BLaER1 treated with 17β-estradiol and CSF1 and Interleukin-3, amounts not matched to agents 10 nM and 100 nM (cell line): ENCODE measurements at regions not wholly inside any gene's neighbourhood (a gene's known extent, or its start where the extent isn't known, plus 50 kb on each side); places are given as distances from the start of the nearest gene placed in this dataset.

Experiments used
- H3K27ac ChIP-seq, 11 experiments: shearing (Covaris generic); formaldehyde crosslinking; 2 replicates each; pipeline ENCODE4 v1.8.1; 2022
- H3K27me3 ChIP-seq, 11 experiments: shearing (Covaris generic); formaldehyde crosslinking; 2 replicates each; pipeline ENCODE4 v1.8.1; 2022
- H3K36me3 ChIP-seq, 11 experiments: shearing (Covaris generic); formaldehyde crosslinking; 2 replicates each; pipeline ENCODE4 v1.8.1; 2022
- H3K4me1 ChIP-seq, 10 experiments: shearing (Covaris generic); formaldehyde crosslinking; 2 replicates each; pipeline ENCODE4 v1.8.1; 2022
- H3K4me2 ChIP-seq, 11 experiments: shearing (Covaris generic); formaldehyde crosslinking; 2 replicates each; pipeline ENCODE4 v1.8.1; 2022
- H3K4me3 ChIP-seq, 10 experiments: shearing (Covaris generic); formaldehyde crosslinking; 2 replicates each; pipeline ENCODE4 v1.8.1; 2022
- H3K9ac ChIP-seq, 11 experiments: shearing (Covaris generic); formaldehyde crosslinking; 2 replicates each; pipeline ENCODE4 v1.8.1; 2022
- H3K9me3 ChIP-seq, 11 experiments: shearing (Covaris generic); formaldehyde crosslinking; replicated peaks in 1 of 11; 2 replicates each; pipeline ENCODE4 v1.8.1; 2022
- H4K20me1 ChIP-seq, 11 experiments: shearing (Covaris generic); formaldehyde crosslinking; 2 replicates each; pipeline ENCODE4 v1.8.1; 2022
- Cebpa-rat ChIP-seq, 11 experiments: shearing (Covaris generic); IDR thresholded peaks; 2 replicates each; pipeline ENCODE4 v1.8.1; 2022

DNA sequence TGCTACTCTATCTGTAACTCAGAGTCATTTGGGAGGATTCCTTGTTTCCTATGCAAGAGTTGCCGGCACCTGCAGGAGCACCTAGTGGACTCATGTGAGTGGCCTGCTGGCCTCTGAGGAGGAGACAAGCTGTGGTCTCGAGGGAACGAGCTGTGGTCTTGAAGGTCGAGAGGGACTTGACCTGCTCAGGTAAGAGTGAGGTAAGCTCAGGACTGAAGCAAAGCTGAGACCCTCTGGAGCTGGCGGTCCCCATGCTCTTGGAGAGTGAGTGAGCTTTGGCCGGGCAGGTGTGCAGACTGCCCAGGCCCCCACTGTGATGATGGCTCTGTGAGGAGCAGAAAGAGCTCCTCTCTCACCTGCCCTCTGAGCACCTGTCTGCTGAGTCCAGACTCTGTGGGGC is 214.3 kb downstream of the MYLK4 start:
- H3K27me3 ChIP-seq: peaks cover 0 to 10% (median under 1%) of the 10 kb centered on the region in 11 experiments; a peak in 4 of 22 replicates
- H3K4me2 ChIP-seq: peak overlapping the region in 3 of 11 experiments; percentile 89 to 92 (median 89); a peak in 5 of 22 replicates
- H3K36me3 ChIP-seq: no peaks in the 10 kb centered on the region
- peaks cover 14 to 61% (median 34%) of the 10 kb centered on the region in 10 experiments for H3K4me1 ChIP-seq
- no peak for TF ChIP-seq Cebpa-rat (IDR thresholded peaks at IDR 0.05)
- H3K27ac ChIP-seq: no peak overlapping the region
- H3K9me3 ChIP-seq: peaks cover 11 to 20% (median 14%) of the 10 kb centered on the region in 11 experiments; a peak in 20 of 22 replicates
- H4K20me1 ChIP-seq: no peaks in the 10 kb centered on the region
- H3K9ac ChIP-seq: no peak overlapping the region
- H3K4me3 ChIP-seq: no peak overlapping the region

DNA sequence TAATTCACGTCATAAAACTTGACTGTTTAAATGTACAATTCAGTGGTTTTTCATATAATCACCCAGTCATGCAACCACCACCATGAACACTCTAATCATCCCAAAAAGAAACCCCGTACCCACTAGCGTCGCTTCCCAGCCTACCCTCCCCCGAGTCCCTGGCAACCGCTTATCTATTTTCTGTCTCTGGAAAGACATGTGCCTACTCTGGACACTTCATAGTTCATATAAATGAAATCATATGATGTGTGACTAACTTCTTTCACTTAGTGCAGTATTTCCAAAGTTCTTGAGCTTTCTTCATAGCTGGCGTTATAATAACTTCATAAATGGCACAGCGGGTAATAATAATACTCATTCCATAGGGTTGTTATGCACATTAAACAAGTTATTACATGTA is 215.2 kb downstream of the MYLK4 start:
- Histone ChIP-seq H3K4me3 (no peak overlapping the region), H3K4me1 (peaks cover 9 to 59% (median 27%) of the 10 kb centered on the region in 10 experiments), H3K27ac (no peak overlapping the region), H4K20me1 (no peaks in the 10 kb centered on the region), H3K36me3 (no peaks in the 10 kb centered on the region), H3K9ac (no peak overlapping the region), H3K4me2 (peak overlapping the region in 8 of 11 experiments; percentile 41 to 92 (median 76); a peak in 15 of 22 replicates), H3K9me3 (peaks cover 16 to 26% (median 22%) of the 10 kb centered on the region in 11 experiments; a peak in 20 of 22 replicates), H3K27me3 (peaks cover 0 to under 1% (median 0%) of the 10 kb centered on the region in 11 experiments; a peak in 1 of 22 replicates)
- no peak for TF ChIP-seq Cebpa-rat (IDR thresholded peaks at IDR 0.05)

DNA sequence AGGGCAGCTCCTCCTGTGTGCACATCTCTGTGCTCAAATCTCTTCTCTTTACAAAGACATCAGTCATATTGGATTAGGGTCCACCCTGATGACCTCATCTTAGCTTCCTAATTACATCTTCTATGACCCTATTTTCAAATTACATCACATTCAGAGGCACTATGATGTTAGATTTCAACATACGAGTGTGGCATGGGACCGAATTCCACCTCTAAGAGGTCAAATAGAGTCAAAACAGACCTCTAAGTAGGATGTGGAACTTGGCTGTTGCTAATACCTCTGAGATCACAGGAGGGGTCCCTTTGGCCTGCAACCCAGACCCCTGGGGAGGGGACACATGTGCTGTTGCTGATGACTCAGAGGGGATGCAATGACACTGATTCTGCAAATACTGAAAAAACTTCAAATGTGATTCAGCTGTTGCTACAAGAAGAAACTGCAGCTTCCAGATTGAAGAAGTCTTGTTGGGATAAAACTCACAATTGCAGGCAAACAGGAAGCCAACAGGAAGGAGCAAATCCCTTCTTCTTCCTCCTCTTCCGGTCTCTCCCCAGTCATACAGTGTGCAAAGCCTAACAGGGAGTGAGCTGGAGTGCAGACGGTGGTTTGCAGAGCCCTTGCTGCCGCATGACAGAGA is 216.2 kb downstream of the MYLK4 start:
- H3K27ac ChIP-seq: peak overlapping the region in 6 of 11 experiments; percentile 1 to 50 (median 14); a peak in 7 of 22 replicates
- peak overlapping the region; percentile 37 to 92 (median 75) for H3K4me2 ChIP-seq
- H3K4me3 ChIP-seq: peak overlapping the region in 3 of 10 experiments; percentile 5 to 22 (median 19); a peak in 2 of 20 replicates
- H4K20me1 ChIP-seq: no peaks in the 10 kb centered on the region
- no peak for TF ChIP-seq Cebpa-rat (IDR thresholded peaks at IDR 0.05)
- H3K27me3 ChIP-seq: no peaks in the 10 kb centered on the region; a peak in 1 of 22 replicates
- H3K4me1 ChIP-seq: peaks cover 9 to 59% (median 27%) of the 10 kb centered on the region in 10 experiments
- H3K9me3 ChIP-seq: peaks cover 23 to 36% (median 31%) of the 10 kb centered on the region in 11 experiments; a peak in 20 of 22 replicates
- no peaks in the 10 kb centered on the region for H3K36me3 ChIP-seq
- H3K9ac ChIP-seq: peak overlapping the region in 2 of 11 experiments; percentile 3 to 4; a peak in 2 of 22 replicates

DNA sequence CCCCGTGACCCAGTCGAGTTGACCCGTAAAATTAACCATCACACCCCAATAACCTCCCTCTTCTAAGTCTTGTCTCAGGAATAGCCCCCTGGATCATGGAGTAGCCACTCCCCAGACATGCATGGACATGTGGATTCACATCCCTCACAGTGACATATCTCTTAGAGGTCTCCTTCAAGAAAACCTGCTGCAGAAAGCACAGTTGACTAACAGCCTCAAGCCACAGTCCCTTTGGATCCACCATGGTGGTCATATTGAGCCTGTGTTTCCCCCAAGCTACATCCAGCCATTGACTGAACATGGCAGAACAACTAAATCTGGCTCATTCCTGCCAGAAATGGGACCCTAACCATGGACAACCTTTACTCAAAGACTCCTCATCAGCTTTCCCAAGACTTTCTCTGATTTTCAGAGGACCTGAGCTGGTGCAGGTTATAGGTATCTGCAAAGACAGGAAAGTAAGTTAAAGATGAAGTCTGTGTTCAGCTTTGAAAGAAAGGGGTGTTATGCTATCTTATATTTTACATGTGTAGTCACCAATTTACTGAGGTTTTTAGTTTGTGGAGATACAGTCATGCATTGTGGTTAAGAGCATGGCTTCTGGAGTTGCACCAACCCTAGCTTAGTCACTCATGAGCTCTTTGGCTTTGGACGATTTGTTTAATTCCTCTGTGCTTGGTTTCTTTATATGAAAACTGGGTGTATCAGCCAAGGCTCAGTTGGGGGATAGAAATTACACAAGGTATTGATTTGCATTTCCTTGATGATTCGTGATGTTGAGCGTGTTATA is 219.1 kb downstream of the MYLK4 start:
- peaks cover 23 to 45% (median 33%) of the 10 kb centered on the region in 11 experiments; a peak in 20 of 22 replicates for H3K9me3 ChIP-seq
- H3K9ac ChIP-seq: no peak overlapping the region
- H3K4me3 ChIP-seq: no peak overlapping the region
- peaks cover 0 to 19% (median 0%) of the 10 kb centered on the region in 11 experiments; a peak in 2 of 22 replicates for H3K27me3 ChIP-seq
- TF ChIP-seq Cebpa-rat (IDR thresholded peaks at IDR 0.05): no peak
- no peaks in the 10 kb centered on the region for H3K36me3 ChIP-seq
- H3K27ac ChIP-seq: peak overlapping the region in 2 of 11 experiments; percentile 37 to 61; a peak in 4 of 22 replicates
- peak overlapping the region in 5 of 11 experiments; percentile 33 to 76 (median 60); a peak in 9 of 22 replicates for H3K4me2 ChIP-seq
- peaks cover 9 to 58% (median 27%) of the 10 kb centered on the region in 10 experiments for H3K4me1 ChIP-seq
- H4K20me1 ChIP-seq: no peaks in the 10 kb centered on the region

DNA sequence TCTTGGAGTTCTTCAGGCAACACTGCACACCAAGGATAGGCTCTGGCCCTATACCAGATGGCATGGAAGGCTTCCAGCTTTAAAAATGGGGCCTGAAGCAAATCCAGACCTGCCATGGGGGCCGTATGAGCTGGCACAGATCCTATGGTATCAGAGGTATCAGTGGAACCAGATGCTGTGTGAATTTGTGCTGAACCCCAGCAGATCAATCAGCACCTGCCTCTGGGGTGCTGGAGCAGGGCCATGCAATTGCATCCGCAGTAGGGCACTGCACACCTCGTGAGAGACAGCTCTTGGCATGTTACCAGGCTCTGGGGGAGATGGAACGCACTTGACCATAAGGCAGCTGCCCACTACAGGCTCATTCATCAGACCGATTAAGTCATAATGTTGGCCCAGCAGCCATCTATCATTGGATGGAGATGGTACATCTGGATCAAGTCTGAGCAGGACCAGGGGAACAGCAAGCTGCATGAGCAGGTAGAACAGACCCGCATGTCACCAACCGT is 221.5 kb downstream of the MYLK4 start:
- Histone ChIP-seq H3K36me3 (no peaks in the 10 kb centered on the region), H3K9me3 (peaks cover 28 to 55% (median 41%) of the 10 kb centered on the region in 11 experiments; a peak in 20 of 22 replicates), H4K20me1 (no peaks in the 10 kb centered on the region), H3K4me3 (no peak overlapping the region), H3K4me1 (peaks cover 0 to 34% (median 11%) of the 10 kb centered on the region in 10 experiments; a peak in 18 of 20 replicates), H3K27ac (no peak overlapping the region), H3K27me3 (peaks cover 0 to 19% (median 0%) of the 10 kb centered on the region in 11 experiments; a peak in 2 of 22 replicates), H3K4me2 (no peak overlapping the region), H3K9ac (no peak overlapping the region)
- TF ChIP-seq Cebpa-rat (IDR thresholded peaks at IDR 0.05): no peak

DNA sequence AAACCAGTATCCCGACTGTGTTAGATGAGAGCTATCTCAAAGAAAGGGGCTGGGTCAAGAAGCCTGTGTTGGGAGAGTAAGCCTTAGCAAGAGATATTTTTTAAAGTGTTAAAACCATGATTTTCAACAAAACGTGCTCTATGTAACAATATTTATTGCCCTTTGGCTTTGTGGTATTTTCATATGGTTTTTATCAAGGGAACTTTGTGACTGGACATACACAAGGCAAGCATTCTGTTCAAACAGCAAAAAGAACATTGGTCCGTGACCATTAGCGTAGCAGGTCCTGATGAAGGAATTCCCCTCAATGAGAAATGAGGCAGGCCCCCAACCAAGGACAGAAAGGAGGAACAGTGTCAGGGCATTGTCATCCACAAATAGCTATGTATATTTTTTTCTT is 222.6 kb downstream of the MYLK4 start:
- Histone ChIP-seq H3K36me3 (no peaks in the 10 kb centered on the region), H3K9me3 (peaks cover 27 to 62% (median 46%) of the 10 kb centered on the region in 11 experiments; a peak in 20 of 22 replicates), H3K27ac (no peak overlapping the region), H3K4me2 (no peak overlapping the region), H3K4me3 (no peak overlapping the region), H3K9ac (no peak overlapping the region), H4K20me1 (no peaks in the 10 kb centered on the region), H3K4me1 (peaks cover under 1 to 26% (median 5%) of the 10 kb centered on the region in 10 experiments; a peak in 16 of 20 replicates), H3K27me3 (peaks cover 0 to 22% (median 0%) of the 10 kb centered on the region in 11 experiments; a peak in 3 of 22 replicates)
- no peak for TF ChIP-seq Cebpa-rat (IDR thresholded peaks at IDR 0.05)

DNA sequence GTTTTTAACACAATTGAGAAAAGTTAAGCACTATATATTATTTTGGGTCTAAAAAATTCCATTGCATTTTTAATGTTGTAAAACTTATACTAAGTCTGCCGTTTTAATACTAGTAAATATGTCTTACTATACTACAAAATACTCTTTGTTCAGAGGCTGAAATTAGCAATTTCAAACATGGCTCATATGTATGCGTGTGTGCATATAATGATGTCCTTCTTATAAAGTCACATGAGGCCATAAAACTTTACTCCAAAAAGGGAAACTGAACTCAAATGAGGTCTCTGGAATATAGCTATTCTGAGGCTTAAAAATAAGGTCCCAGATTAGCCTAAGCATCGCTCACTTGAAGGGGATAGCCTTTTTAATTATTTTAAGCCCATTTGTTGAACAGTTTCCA is 224.0 kb downstream of the MYLK4 start:
- Histone ChIP-seq H3K4me2 (no peak overlapping the region), H3K4me3 (no peak overlapping the region), H3K9ac (no peak overlapping the region), H3K4me1 (peaks cover 14 to 26% (median 18%) of the 10 kb centered on the region in 10 experiments), H3K9me3 (peaks cover 17 to 52% (median 33%) of the 10 kb centered on the region in 11 experiments; a peak in 19 of 22 replicates), H3K27ac (no peak overlapping the region), H3K27me3 (peaks cover 0 to 26% (median 0%) of the 10 kb centered on the region in 11 experiments; a peak in 3 of 22 replicates), H4K20me1 (no peaks in the 10 kb centered on the region), H3K36me3 (no peaks in the 10 kb centered on the region)
- no peak for TF ChIP-seq Cebpa-rat (IDR thresholded peaks at IDR 0.05)

DNA sequence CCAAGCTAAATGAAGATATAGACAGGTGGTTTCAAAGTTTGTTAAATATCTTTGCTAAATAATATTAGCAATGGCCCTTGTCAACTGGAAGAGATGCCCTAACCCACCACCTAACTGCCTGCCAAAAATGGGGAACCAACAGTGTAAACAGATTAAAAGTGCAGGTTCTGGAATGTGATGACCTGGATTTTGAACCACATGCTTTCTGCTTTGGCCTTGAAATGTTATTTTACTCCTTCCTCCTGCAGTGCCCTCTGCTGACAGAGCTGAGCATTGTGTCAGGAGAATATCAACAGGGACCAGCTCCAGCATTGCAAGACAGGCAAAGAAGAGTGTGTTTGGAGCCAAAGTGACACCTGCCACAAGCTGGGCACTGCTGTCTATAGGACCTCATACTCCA is 226.6 kb downstream of the MYLK4 start:
- Histone ChIP-seq H3K27me3 (peaks cover 0 to 33% (median 0%) of the 10 kb centered on the region in 11 experiments; a peak in 3 of 22 replicates), H3K36me3 (peaks cover 0 to 5% (median 0%) of the 10 kb centered on the region in 11 experiments; a peak in 2 of 22 replicates), H3K4me1 (peaks cover 17 to 20% (median 19%) of the 10 kb centered on the region in 10 experiments), H3K9ac (no peak overlapping the region), H3K4me3 (no peak overlapping the region), H3K4me2 (no peak overlapping the region), H3K9me3 (peaks cover 18 to 41% (median 27%) of the 10 kb centered on the region in 11 experiments), H3K27ac (no peak overlapping the region), H4K20me1 (no peaks in the 10 kb centered on the region)
- no peak for TF ChIP-seq Cebpa-rat (IDR thresholded peaks at IDR 0.05)
